SU-DHL-6 (cell line): ENCODE measurements at regions not wholly inside any gene's neighbourhood (a gene's known extent, or its start where the extent isn't known, plus 50 kb on each side); places are given as distances from the start of the nearest gene placed in this dataset.

Source experiments
- H2AFZ ChIP-seq: fragments of 200-600 bp; sonication (generic); 2 replicates; pipeline ENCODE4 v1.6.1; 2014; ENCODE audit warnings: low read depth, mild to moderate bottlenecking, moderate library complexity, mixed read lengths, antibody characterized with exemption, low read length; ENCODE audit not compliant: severe bottlenecking
- H3F3A ChIP-seq: fragments of 200-600 bp; shearing (Covaris generic); 2 replicates; pipeline ENCODE4 v1.6.0; 2016; ENCODE audit warnings: antibody characterized with exemption, mild to moderate bottlenecking; ENCODE audit not compliant: insufficient read depth
- H3K27ac ChIP-seq: fragments of 200-600 bp; sonication (generic); 2 replicates; pipeline ENCODE4 v1.5.1; 2016; ENCODE audit warnings: low read depth, mild to moderate bottlenecking, low read length, moderate library complexity, mixed read lengths
- H3K27me3 ChIP-seq: fragments of 200-600 bp; sonication (generic), shearing (Covaris generic); 2 replicates; pipeline ENCODE4 v1.6.0; 2014; ENCODE audit warnings: mild to moderate bottlenecking, low read length
- H3K36me3 ChIP-seq: fragments of 200-600 bp; sonication (generic); 2 replicates; pipeline ENCODE4 v1.6.1; 2014; ENCODE audit warnings: mild to moderate bottlenecking, low read length, mixed read lengths
- H3K4me2 ChIP-seq: fragments of 300-600, 200-600 bp; shearing (Covaris generic), sonication (generic); 2 replicates; pipeline ENCODE4 v1.6.0; 2014; ENCODE audit warnings: low read length, low read depth, mild to moderate bottlenecking; ENCODE audit not compliant: poor library complexity, severe bottlenecking
- H3K4me3 ChIP-seq: fragments of 200-600 bp; sonication (generic); 2 replicates; pipeline ENCODE4 v1.5.1; 2014; ENCODE audit warnings: antibody characterized with exemption, low read length, mild to moderate bottlenecking, mixed read lengths; ENCODE audit not compliant: insufficient read depth, poor library complexity, severe bottlenecking
- H3K79me2 ChIP-seq: fragments of 200-600 bp; sonication (generic); 2 replicates; pipeline ENCODE4 v1.6.1; 2014; ENCODE audit warnings: mild to moderate bottlenecking, low read length, moderate library complexity; ENCODE audit not compliant: insufficient read depth
- H3K9ac ChIP-seq: fragments of 200-600 bp; sonication (generic); 2 replicates; pipeline ENCODE4 v1.7.0; 2014; ENCODE audit warnings: mild to moderate bottlenecking, low read length
- H3K9me2 ChIP-seq: fragments of 200-600 bp; sonication (generic); replicated peaks from 2 replicates; pipeline ENCODE4 v1.6.1; 2014; ENCODE audit warnings: low read length; ENCODE audit not compliant: insufficient read depth
- H3K9me3 ChIP-seq: fragments of 200-600 bp; sonication (generic); 2 replicates; pipeline ENCODE4 v1.6.1; 2014; ENCODE audit warnings: low read length, mixed read lengths; ENCODE audit not compliant: insufficient read depth
- H4K20me1 ChIP-seq: fragments of 200-600 bp; sonication (generic); 2 replicates; pipeline ENCODE4 v1.6.1; 2014; ENCODE audit warnings: low read depth, mild to moderate bottlenecking, antibody characterized with exemption, low read length, moderate library complexity, mixed read lengths
- CTCF ChIP-seq: fragments of 200-600 bp; sonication (generic); IDR thresholded peaks from one replicate; pipeline ENCODE4 v1.5.1; 2017; ENCODE audit warnings: antibody characterized with exemption, mild to moderate bottlenecking, low read length, moderate library complexity; ENCODE audit not compliant: insufficient read depth, poor library complexity, severe bottlenecking
- EZH2phosphoT487 ChIP-seq: fragments of 200-600 bp; sonication (generic), shearing (Covaris generic); conservative IDR thresholded peaks from 2 replicates; pipeline ENCODE4 v1.6.1; 2018; ENCODE audit warnings: mild to moderate bottlenecking, antibody characterized with exemption, low read length, moderate library complexity, mixed read lengths

- H3K27ac ChIP-seq: no peak overlapping the region
- no peaks in the 10 kb centered on the region for H3K9me2 ChIP-seq
- no peak overlapping the region for H3K4me2 ChIP-seq
- TF ChIP-seq EZH2phosphoT487 (no peak), CTCF (no peak)
- no peaks in the 10 kb centered on the region for H3K79me2 ChIP-seq
- no peak overlapping the region for H3K9ac ChIP-seq
- no peaks in the 10 kb centered on the region for H3K36me3 ChIP-seq
- H2AFZ ChIP-seq: no peak overlapping the region
- H3K4me3 ChIP-seq: no peak overlapping the region
- no peaks in the 10 kb centered on the region for H3K9me3 ChIP-seq
- no peaks in the 10 kb centered on the region for H3K27me3 ChIP-seq
- H4K20me1 ChIP-seq: no peaks in the 10 kb centered on the region
- H3F3A ChIP-seq: no peaks in the 10 kb centered on the region; the same call in 1 of the 2 replicates
These were observed 85.2 kb upstream of the STK17B start for GRCh38 chr2:196256585-196256984.

- Histone ChIP-seq H3K4me3 (no peak overlapping the region), H3F3A (no peaks in the 10 kb centered on the region; the same call in 1 of the 2 replicates), H3K9me2 (no peaks in the 10 kb centered on the region), H3K9ac (no peak overlapping the region), H2AFZ (no peak overlapping the region), H3K27ac (no peak overlapping the region), H3K36me3 (no peaks in the 10 kb centered on the region), H4K20me1 (no peaks in the 10 kb centered on the region), H3K4me2 (no peak overlapping the region), H3K79me2 (no peaks in the 10 kb centered on the region), H3K27me3 (no peaks in the 10 kb centered on the region), H3K9me3 (no peaks in the 10 kb centered on the region)
- TF ChIP-seq CTCF (no peak), EZH2phosphoT487 (no peak)
These were observed 85.7 kb upstream of the STK17B start for GRCh38 chr2:196257086-196257485.

- H3K9me3 ChIP-seq: no peaks in the 10 kb centered on the region
- no peaks in the 10 kb centered on the region for H4K20me1 ChIP-seq
- H3K79me2 ChIP-seq: no peaks in the 10 kb centered on the region
- H2AFZ ChIP-seq: no peak overlapping the region
- H3K27me3 ChIP-seq: no peaks in the 10 kb centered on the region
- H3K9me2 ChIP-seq: no peaks in the 10 kb centered on the region
- H3K4me2 ChIP-seq: no peak overlapping the region
- no peaks in the 10 kb centered on the region; the same call in 1 of the 2 replicates for H3F3A ChIP-seq
- TF ChIP-seq EZH2phosphoT487: no peak
- no peak for TF ChIP-seq CTCF
- H3K27ac ChIP-seq: no peak overlapping the region
- H3K36me3 ChIP-seq: no peaks in the 10 kb centered on the region
- no peak overlapping the region for H3K4me3 ChIP-seq
- no peak overlapping the region for H3K9ac ChIP-seq
These were observed 87.0 kb upstream of the STK17B start for GRCh38 chr2:196258407-196258806.
